PC-3 (cell line): ENCODE measurements at regions not wholly inside any gene's neighbourhood (a gene's known extent, or its start where the extent isn't known, plus 50 kb on each side); places are given as distances from the start of the nearest gene placed in this dataset.

Experiments used
- ATAC-seq: fragments of 200-7000 bp; cut with Tn5 transposase; 2 replicates; pipeline ENCODE4 v1.9.1; 2020; ENCODE audit warnings: mild to moderate bottlenecking, moderate library complexity
- BruUV-seq: library from RNA; stranded (reverse); fragments of 400-500 nt; replicated peaks from 2 replicates; lab custom pipeline; 2021; lab: Mats Ljungman, UMichigan
- CTCF ChIA-PET: fragments of 300-600 bp; sonication (Branson Sonifier 250); formaldehyde crosslinking; loops from one replicate; lab custom pipeline; 2022; ENCODE audit warnings: antibody characterized with exemption; lab: Charles Lee
- POLR2A ChIA-PET: fragments of 300-600 bp; sonication (Branson Sonifier 250); formaldehyde crosslinking; loops from one replicate; lab custom pipeline; 2022; ENCODE audit warnings: antibody characterized with exemption; ENCODE audit not compliant: unreplicated experiment; lab: Charles Lee
- DNase-seq: peaks from one replicate; pipeline ENCODE4 v3.0.0-alpha.2; 2015
- H2AFZ ChIP-seq: fragments of 300-600 bp; sonication (generic); 2 replicates; pipeline ENCODE4 v1.6.0; 2016; ENCODE audit warnings: antibody characterized with exemption, low read length
- H3F3A ChIP-seq: fragments of 300-600 bp; sonication (generic); one replicate; pipeline ENCODE4 v1.6.0; 2017; ENCODE audit warnings: antibody characterized with exemption, low read length, control low read depth, mild to moderate bottlenecking; ENCODE audit not compliant: unreplicated experiment
- H3K27ac ChIP-seq: fragments of 300-600 bp; sonication (generic); 2 replicates; pipeline ENCODE4 v1.5.1; 2016; ENCODE audit warnings: mild to moderate bottlenecking, low read length
- H3K27me3 ChIP-seq: fragments of 300-600 bp; sonication (generic); 2 replicates; pipeline ENCODE4 v1.6.1; 2016; ENCODE audit warnings: low read length, mixed read lengths
- H3K36me3 ChIP-seq: fragments of 300-600 bp; sonication (generic); 2 replicates; pipeline ENCODE4 v1.6.1; 2016; ENCODE audit warnings: low read depth, mixed run types, low read length, mixed read lengths
- H3K4me1 ChIP-seq: fragments of 300-600 bp; sonication (generic); 2 replicates; pipeline ENCODE4 v1.5.1; 2016; ENCODE audit warnings: low read length; ENCODE audit not compliant: insufficient read depth
- H3K4me2 ChIP-seq: fragments of 300-600 bp; sonication (generic); 2 replicates; pipeline ENCODE4 v1.6.0; 2016; ENCODE audit warnings: low read length
- H3K4me3 ChIP-seq: fragments of 300-600 bp; sonication (generic); 2 replicates; pipeline ENCODE4 v1.5.1; 2016; ENCODE audit warnings: mild to moderate bottlenecking, low read length, mixed read lengths
- H3K79me2 ChIP-seq: fragments of 300-600 bp; sonication (generic); 2 replicates; pipeline ENCODE4 v1.6.1; 2017; ENCODE audit warnings: low read length, mixed read lengths
- H3K9ac ChIP-seq: fragments of 300-600 bp; sonication (generic); 2 replicates; pipeline ENCODE4 v1.6.0; 2016; ENCODE audit warnings: mild to moderate bottlenecking, low read length
- H3K9me2 ChIP-seq: fragments of 300-600 bp; sonication (generic); replicated peaks from 2 replicates; pipeline ENCODE4 v1.6.1; 2016; ENCODE audit warnings: mixed run types, low read length, mixed read lengths
- H3K9me3 ChIP-seq: fragments of 300-600 bp; sonication (generic); 2 replicates; pipeline ENCODE4 v1.6.1; 2016; ENCODE audit warnings: low read length, mixed read lengths
- H4K20me1 ChIP-seq: fragments of 300-600 bp; sonication (generic); 2 replicates; pipeline ENCODE4 v1.6.1; 2016; ENCODE audit warnings: low read length, mixed read lengths
- CTCF ChIP-seq: fragments of 300-600 bp; sonication (generic); conservative IDR thresholded peaks from 2 replicates; pipeline ENCODE4 v1.5.1; 2017; ENCODE audit warnings: antibody characterized with exemption, low read depth, mild to moderate bottlenecking, low read length
- EZH2 ChIP-seq: fragments of 300-600 bp; sonication (generic); IDR thresholded peaks from one replicate; pipeline ENCODE4 v1.6.1; 2017; ENCODE audit warnings: antibody characterized with exemption, mild to moderate bottlenecking, low read length; ENCODE audit not compliant: unreplicated experiment
- EZH2phosphoT487 ChIP-seq: fragments of 300-600 bp; sonication (generic); IDR thresholded peaks from 2 replicates; pipeline ENCODE4 v1.6.1; 2018; ENCODE audit warnings: mild to moderate bottlenecking, antibody characterized with exemption, low read length, borderline replicate concordance
- intact Hi-C: fragments of 100-400 bp; cut with micrococcal nuclease; formaldehyde crosslinking; loops from 2 replicates; pipeline ENCODE4 v1.9.0; 2023

GRCh38 chr6:159565181-159565710, 127.8 kb downstream of the SOD2 start:
- POLR2A ChIA-PET = no interaction called here
- DNase-seq (no peak), ATAC-seq (no peak)
- intact Hi-C loops = no loop called here
- Histone ChIP-seq H3F3A (no peaks in the 10 kb centered on the region), H3K9ac (no peak overlapping the region), H3K9me2 (no peaks in the 10 kb centered on the region), H3K27ac (no peak overlapping the region), H3K4me1 (no peaks in the 10 kb centered on the region), H3K9me3 (no peaks in the 10 kb centered on the region), H3K4me2 (no peak overlapping the region), H3K79me2 (no peaks in the 10 kb centered on the region), H2AFZ (no peak overlapping the region), H3K4me3 (no peak overlapping the region), H3K27me3 (peaks cover 5% of the 10 kb centered on the region; the same call in 1 of the 2 replicates), H3K36me3 (no peaks in the 10 kb centered on the region), H4K20me1 (no peaks in the 10 kb centered on the region)
- no TSS peak for BruUV-seq
- TF ChIP-seq CTCF = no peak
- no peak for TF ChIP-seq EZH2
- TF ChIP-seq EZH2phosphoT487 = no peak
- CTCF ChIA-PET = no interaction called here

- ATAC-seq = no peak
- no peaks in the 10 kb centered on the region for H3K36me3 ChIP-seq
- POLR2A ChIA-PET = no interaction called here
- no peaks in the 10 kb centered on the region for H3K9me2 ChIP-seq
- H4K20me1 ChIP-seq = no peaks in the 10 kb centered on the region
- no peak overlapping the region for H3K4me3 ChIP-seq
- no peak for DNase-seq
- H3F3A ChIP-seq = no peaks in the 10 kb centered on the region
- TF ChIP-seq EZH2 (no peak), EZH2phosphoT487 (no peak), CTCF (no peak)
- no peaks in the 10 kb centered on the region for H3K79me2 ChIP-seq
- H3K9ac ChIP-seq = no peak overlapping the region
- H2AFZ ChIP-seq = no peak overlapping the region
- H3K9me3 ChIP-seq = no peaks in the 10 kb centered on the region
- no peaks in the 10 kb centered on the region for H3K4me1 ChIP-seq
- intact Hi-C loops = no loop called here
- no peak overlapping the region for H3K4me2 ChIP-seq
- no peak overlapping the region for H3K27ac ChIP-seq
- peaks cover 5% of the 10 kb centered on the region; the same call in 1 of the 2 replicates for H3K27me3 ChIP-seq
- CTCF ChIA-PET = no interaction called here
- no TSS peak for BruUV-seq
These were observed 128.6 kb downstream of the SOD2 start for GRCh38 chr6:159564456-159564855.

DNA sequence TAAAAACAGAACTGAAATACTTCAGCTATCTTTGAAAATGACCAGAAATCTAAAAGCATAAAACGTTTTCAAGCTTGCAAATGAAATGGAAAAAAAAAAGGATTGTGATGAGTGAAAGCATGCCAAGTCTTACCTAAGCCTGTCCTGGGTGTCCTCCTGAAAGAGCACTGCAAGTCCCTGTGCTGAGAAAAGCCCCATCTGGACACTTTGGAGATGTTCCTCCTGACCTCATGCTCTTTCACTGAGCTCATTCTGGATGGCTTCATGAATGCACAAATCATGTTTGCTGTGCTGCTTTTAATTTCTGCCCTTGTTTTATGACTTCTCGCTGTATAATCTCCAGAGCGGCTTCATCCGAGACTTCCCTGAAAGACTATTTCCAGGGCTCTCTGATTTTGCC, 136.0 kb downstream of the SOD2 start:
- Histone ChIP-seq H3K4me1 (no peaks in the 10 kb centered on the region), H3K9ac (no peak overlapping the region), H3K79me2 (no peaks in the 10 kb centered on the region), H3K4me2 (no peak overlapping the region), H3K27ac (no peak overlapping the region), H3F3A (no peaks in the 10 kb centered on the region), H3K4me3 (no peak overlapping the region), H3K9me2 (no peaks in the 10 kb centered on the region), H4K20me1 (no peaks in the 10 kb centered on the region), H3K36me3 (no peaks in the 10 kb centered on the region), H3K27me3 (peaks cover 38% of the 10 kb centered on the region), H3K9me3 (no peaks in the 10 kb centered on the region), H2AFZ (no peak overlapping the region)
- TF ChIP-seq EZH2phosphoT487 (no peak), EZH2 (no peak), CTCF (no peak)
- intact Hi-C loops = no loop called here
- ATAC-seq (no peak), DNase-seq (no peak)
- POLR2A ChIA-PET = no interaction called here
- no TSS peak for BruUV-seq
- CTCF ChIA-PET = no interaction called here
